GM19193 (cell line): ENCODE measurements at regions not wholly inside any gene's neighbourhood (a gene's known extent, or its start where the extent isn't known, plus 50 kb on each side); places are given as distances from the start of the nearest gene placed in this dataset.

Experiments used
- POLR2A ChIP-seq: IDR thresholded peaks from 4 replicates; pipeline ENCODE4 v1.6.1; 2011; ENCODE audit not compliant: insufficient read depth, insufficient read length; ENCODE audit errors: extremely low read depth

DNA sequence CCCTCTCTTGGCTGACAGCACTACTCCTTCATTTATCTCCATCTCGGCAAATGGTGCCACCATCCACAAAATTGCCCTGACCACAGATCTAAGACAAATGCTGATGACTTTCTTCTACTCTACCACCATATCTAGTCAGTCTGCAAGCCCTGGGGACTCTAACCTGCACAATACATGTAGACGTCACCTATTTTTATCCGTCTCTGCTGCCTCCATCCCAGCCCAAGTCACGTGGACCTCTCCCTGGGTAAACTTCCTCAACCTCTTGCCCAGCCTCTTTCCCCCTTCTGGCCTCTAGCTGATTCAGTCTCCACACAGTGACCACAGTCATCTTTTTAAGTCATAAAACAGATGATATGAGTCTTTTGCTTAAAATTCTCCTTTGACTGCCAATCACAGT lies 1203.0 kb downstream of the AACS start:
- TF ChIP-seq POLR2A: no peak

DNA sequence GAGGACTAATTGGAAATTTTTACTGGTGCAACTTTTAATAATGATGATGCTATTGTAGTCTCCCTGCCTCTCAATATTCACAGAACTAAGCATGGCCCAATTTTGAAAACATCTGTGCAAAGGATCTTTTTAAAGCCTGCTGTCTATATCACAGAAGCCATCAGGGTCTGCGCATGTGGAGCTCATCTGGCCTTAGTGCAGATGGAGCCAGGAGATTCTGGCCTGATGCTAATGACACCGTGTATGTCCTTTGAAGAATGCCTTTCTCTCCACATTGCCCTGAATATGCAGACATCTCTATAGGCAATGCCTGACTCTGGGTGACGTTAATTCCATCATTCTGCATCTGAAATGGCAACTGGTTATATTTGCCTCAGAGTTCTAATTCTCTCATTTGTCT lies 1205.9 kb downstream of the AACS start:
- no peak for TF ChIP-seq POLR2A

DNA sequence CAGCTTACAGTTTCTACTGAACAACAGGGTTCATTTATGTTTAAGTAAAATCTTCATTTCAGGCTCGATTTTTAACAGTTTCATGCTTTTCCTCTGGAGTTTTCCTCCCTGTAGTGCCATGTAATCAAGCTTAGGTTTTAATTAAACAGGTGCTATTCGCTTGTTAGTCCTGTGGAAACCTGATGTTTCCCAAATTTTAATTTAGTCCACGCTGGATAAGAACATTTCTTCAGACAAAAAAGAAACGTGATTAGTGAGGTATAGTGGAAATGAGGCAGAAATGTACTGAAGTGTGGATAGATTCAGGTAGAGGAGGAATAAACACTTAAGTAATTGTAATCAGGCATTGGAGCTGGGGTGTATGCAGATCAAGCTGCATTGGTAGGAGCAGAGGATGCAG lies 1217.5 kb downstream of the AACS start:
- no peak for TF ChIP-seq POLR2A

DNA sequence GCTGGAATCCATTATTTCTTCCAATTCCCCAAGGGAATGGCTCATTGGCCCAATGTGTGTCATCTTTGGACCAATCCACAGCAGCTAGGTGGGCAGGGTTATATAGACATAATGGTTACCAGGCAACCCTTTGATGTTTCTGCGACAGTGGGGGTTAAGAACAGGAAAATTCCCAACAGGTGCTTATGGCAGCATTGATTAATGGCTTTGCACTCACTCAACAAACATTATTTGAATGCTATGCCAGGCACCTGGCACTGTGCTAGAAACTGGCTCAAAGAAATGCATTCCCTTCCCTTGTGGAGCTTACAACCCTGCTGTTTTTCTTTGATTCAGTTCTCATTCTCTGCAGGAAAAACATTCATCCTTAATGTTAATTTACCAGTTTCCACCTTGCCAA lies 1221.0 kb downstream of the AACS start:
- TF ChIP-seq POLR2A: no peak

DNA sequence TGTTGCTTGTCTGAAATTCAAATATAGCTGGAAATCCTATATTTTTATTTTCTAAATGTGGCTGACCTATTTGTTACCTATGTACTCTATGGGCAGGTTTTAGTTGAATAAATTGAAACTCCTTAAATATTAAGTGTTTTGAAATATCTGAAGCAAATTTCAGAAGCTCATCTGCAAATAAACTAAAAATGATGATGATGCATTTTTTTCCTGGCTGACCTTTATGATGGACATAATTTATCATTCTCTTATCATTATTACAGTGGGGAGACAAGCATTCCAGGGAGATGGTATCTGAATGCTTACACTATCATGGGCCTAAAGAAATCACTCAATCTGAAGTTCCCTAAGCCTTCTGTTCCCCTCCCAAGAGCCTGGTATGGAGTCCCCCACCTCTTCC lies 1225.2 kb downstream of the AACS start:
- TF ChIP-seq POLR2A: no peak

DNA sequence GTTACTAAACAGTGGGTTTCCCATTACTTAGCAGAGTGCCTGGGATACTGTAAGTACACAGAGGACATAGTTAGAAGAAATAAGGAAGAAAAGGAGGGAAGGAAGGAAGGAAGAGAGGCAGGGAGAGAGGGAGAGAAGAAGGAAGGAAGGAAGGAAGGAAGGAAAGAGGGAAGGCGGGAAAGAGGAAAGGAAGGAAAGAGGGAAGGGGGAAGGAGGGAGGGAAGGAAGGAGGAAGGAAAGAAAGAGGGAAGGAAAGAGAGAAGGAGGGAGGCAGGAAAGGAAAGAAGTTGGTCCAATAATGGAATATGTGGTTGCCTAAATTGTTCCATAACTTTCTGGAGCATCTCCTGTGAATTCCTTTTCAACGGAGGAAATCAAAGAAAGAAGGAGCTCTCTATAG lies 1230.4 kb downstream of the AACS start:
- no peak for TF ChIP-seq POLR2A

DNA sequence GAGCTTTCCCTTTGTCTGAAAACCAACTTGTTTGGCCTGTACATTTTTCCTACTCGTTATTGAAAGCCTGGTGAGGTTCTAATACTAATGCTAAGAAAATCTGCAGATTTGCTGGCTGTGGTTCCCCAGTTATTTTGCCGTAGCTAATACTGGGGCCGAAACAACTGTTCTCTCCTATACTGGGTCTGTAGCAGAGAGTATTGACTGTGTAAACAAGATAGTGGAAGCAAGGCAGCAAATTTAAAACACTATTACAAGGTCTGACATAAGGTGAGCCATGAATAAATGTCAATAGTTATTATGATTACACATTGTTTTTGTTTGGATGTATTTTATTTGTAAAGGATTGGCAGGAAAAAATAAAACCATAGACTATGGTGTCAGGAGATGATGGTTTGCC lies 1244.0 kb downstream of the AACS start:
- no peak for TF ChIP-seq POLR2A

DNA sequence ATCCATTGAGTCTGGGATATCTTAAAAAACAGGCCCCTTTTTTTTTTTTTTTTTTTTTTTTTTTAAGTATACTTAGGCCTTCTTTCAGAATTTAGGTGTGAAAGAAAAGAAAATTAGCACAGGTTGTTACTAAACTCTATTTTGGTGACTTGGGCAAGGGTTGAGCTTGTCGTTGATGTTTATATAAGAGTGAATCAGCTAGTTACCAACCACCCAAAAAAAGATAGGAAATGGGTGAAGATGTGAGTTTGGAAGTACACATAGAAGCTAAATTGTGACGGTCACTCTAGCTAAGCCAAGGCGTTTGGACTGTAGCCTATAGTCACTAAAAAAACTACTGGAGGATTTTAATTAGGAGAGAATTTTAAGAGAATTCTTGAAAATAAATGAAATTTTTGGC lies 1247.2 kb downstream of the AACS start:
- no peak for TF ChIP-seq POLR2A

DNA sequence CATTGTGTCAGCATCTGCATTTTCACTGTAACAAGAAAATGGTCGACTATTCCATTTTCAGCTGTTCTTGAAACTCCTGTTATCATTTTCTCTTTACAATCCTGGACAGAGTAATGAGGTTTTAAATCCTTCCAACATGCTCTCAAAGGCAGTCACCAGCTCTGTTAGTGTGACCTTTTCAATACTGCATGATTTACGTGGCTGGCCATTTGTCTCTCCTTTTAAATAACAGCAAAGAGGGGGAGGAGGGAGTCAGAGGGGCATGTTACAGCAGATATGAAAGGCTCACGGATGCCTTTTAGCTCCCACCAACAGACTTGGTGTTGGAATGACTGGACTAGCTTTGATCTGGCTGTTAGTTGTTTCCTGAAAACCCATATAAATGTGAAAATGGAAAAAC lies 1251.2 kb downstream of the AACS start:
- TF ChIP-seq POLR2A: no peak

DNA sequence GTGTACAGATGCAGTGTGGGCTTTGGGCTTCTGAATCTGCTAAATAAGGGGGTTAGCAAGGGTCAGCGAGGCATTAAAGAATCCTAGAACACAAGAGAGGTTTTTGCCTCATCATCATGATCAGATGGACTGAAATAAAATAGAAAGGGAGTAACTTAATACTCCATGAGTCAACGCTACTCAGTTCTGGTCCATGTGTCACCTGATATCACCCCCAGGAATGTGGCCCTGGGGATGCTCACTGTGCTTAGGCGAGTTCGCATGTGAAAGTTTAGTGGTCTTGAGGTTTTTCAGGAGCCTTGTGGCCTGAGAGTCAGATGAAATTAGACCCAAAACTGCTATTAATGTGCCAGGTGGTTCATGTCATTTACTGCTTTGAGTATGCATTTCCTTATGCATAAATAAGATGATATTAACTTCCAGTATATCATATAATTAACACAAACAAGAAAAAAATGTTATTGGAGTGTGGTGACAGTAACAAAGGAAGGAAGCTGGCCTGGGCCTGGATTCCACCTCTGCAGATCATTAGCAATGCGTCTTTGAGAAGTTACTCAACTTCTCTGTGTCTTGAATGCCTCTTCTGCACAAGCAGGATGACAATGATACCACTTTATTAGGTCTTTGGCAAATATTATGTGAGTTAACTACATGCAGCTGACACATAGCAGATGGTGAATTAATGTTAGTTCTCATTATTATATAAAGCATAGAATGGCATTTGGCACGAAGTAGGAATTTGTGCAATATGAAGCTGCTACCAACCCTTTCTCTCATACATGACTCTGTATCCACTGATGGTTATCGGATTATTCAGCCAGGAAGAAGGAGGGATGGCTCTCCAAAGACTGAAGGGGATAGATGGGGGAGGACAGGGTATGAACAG lies 1272.6 kb downstream of the AACS start:
- TF ChIP-seq POLR2A: no peak

DNA sequence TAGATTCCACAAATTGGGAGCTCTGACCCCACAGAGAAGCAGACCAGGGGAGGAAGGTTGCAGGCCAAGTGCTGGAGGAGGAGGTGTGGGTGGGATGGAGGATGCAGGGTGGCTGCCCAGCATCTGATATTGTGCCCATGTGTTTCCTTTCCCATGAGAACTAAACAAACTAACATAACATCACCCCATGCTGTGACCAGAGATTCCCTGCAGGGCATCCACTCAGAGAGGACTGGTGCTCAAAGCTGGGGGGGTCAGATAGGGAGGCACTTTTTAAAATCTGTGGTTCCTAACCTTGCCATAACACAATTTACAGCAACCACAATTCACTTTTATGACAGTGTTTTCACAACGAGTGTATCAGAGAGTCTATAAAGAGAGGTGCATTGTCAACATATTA lies 1277.6 kb downstream of the AACS start:
- TF ChIP-seq POLR2A: no peak

DNA sequence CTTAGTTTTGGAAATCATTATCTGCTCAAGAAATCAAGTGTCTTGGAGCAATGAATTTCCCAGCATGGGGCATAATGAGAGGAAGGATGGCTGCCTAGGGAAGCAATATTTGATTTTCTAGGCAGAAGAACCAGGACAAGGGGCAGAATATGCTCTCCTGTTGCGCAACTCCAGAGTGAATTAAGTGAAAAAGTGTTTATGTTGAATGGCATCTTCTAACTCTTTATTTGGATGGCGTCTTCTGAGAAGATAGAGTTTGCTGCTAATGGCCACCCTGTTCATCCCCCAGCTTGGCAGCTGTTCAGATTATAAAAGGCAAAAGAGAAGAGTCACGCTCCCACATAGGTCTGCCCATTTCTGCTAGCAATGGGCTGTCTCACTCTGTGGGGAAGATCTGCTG lies 1278.1 kb downstream of the AACS start:
- TF ChIP-seq POLR2A: no peak

DNA sequence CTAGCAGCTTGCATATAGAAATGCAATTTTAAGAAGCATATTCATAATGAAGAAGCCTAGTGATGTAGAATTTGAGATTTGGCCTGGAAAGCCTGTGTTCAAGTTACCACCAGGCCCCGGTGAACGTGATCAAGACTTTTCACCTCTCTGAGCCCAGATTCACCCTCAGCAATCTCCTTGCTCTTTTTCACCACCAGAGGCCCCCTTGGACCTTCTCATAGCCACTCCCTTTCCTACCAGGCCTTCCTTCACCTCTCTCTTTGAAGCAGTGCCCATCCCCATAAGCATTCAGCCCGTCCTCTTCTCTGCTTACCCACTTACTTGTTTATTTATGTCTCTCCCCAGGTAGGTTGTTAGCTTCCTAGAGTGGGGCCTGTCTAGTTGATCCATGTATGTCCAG lies 1280.9 kb downstream of the AACS start:
- no peak for TF ChIP-seq POLR2A

DNA sequence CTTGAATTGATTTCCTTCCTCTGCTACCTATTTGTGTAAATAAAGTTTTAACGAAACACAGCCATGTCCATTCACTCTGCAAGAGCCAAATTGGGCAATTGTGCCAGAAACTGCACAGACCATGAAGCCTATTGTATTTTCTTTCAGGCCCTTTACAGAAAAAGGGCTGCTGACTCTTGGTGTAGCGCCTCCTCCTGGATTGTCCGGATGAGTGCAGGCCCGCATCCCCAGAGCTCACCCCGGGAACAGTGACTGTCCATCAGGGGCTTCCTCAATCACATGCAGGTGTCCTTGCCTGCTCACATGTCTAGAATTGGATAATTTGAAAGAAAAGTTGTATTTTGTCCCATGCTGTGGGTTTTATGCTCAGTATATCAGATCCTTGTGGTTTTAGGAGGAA lies 1282.2 kb downstream of the AACS start:
- TF ChIP-seq POLR2A: no peak

DNA sequence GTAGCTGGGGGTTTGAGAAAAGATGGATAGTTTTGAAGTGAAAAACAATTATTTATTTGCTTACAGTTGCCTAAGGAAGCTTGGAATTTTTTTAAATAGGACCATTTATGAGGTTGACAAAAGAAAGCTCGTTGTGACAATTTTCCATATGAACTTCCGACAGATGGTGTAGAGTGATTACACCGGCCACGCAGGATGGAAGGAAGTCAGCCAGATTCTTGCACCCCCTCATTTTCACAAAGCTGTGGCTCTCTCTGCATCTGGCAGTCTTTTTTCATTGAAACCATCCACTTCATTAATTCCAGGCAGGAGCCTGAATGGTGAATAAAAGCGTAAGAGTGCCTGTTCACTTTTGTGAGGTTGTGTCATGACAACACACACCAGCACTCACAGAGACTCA lies 1284.1 kb downstream of the AACS start:
- no peak for TF ChIP-seq POLR2A

DNA sequence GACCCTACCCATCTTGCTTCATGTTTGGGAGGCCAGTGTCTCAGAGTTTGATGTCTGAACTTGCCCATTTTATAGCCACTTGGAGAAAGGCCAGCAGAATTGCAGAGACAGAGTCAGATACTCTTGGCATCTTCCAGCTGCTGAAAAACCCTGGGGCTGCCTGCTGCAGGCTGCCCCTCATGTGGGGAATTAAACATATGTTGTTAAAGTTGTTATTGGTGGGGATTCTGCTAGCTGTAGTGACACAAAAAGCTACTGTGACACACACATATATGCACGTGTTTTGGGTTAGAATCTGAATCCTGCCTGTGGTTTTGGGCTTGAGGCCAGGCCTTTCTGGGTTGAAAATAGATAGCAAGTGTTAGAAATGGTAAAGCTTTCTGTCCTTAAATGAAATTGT lies 1288.4 kb downstream of the AACS start:
- no peak for TF ChIP-seq POLR2A

DNA sequence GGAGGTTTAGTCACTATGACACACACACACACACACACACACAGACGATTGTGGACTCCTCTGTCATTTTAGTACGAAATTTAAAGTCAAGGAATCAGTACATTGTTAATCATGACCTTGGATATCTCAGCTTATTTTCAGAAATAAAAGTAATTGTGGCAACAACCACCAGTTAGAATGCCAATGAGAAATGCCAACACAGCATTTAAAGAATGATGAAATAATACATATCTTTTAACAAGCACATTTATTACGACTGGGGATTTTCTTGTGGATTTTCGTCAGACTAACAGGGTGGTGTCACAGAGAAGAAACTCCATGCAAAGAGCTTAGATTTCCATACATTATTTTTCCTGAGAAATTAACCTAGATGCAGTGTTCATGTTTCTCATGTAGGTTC lies 1289.4 kb downstream of the AACS start:
- no peak for TF ChIP-seq POLR2A
